RWPE2 (cell line): ENCODE measurements at regions not wholly inside any gene's neighbourhood (a gene's known extent, or its start where the extent isn't known, plus 50 kb on each side); places are given as distances from the start of the nearest gene placed in this dataset.

Source experiments
- ATAC-seq: fragments of 200-7000 bp; cut with Tn5 transposase; 3 replicates; pipeline ENCODE4 v1.9.1; 2021; ENCODE audit warnings: low read depth
- DNase-seq: peaks from one replicate; pipeline ENCODE4 v3.0.0-alpha.2; 2020; ENCODE audit warnings: low spot score
- H3K27ac ChIP-seq: fragments of 450-650 bp; 2 replicates; pipeline ENCODE4 v1.5.1; 2017; ENCODE audit warnings: mild to moderate bottlenecking; ENCODE audit not compliant: poor library complexity, severe bottlenecking
- H3K27me3 ChIP-seq: fragments of 250-450 bp; sonication (Bioruptor Pico); 2 replicates; pipeline ENCODE4 v1.5.1; 2021; ENCODE audit warnings: mild to moderate bottlenecking, moderate library complexity; ENCODE audit not compliant: insufficient read depth, poor library complexity, severe bottlenecking
- H3K36me3 ChIP-seq: fragments of 250-450 bp; sonication (Bioruptor Pico); 2 replicates; pipeline ENCODE4 v1.5.1; 2020; ENCODE audit warnings: low read depth, mild to moderate bottlenecking, moderate library complexity
- H3K4me1 ChIP-seq: fragments of 250-450 bp; sonication (Bioruptor Pico); 2 replicates; pipeline ENCODE4 v1.5.1; 2021; ENCODE audit warnings: mild to moderate bottlenecking, moderate library complexity; ENCODE audit not compliant: insufficient read depth, poor library complexity, severe bottlenecking
- H3K4me3 ChIP-seq: fragments of 250-450 bp; sonication (Bioruptor Pico); 2 replicates; pipeline ENCODE4 v1.5.1; 2021; ENCODE audit warnings: mild to moderate bottlenecking, moderate library complexity; ENCODE audit not compliant: severe bottlenecking
- H3K9me3 ChIP-seq: fragments of 250-450 bp; sonication (Bioruptor Pico); 2 replicates; pipeline ENCODE4 v1.5.1; 2021; ENCODE audit warnings: mild to moderate bottlenecking, moderate library complexity; ENCODE audit not compliant: severe bottlenecking
- CTCF ChIP-seq: fragments of 450-650 bp; IDR thresholded peaks from one replicate; pipeline ENCODE4 v1.5.1; 2017; ENCODE audit warnings: mild to moderate bottlenecking, moderate library complexity; ENCODE audit not compliant: poor library complexity, severe bottlenecking

- no peak for DNase-seq
- Histone ChIP-seq H3K27ac (no peak overlapping the region), H3K4me1 (no peaks in the 10 kb centered on the region), H3K4me3 (no peak overlapping the region), H3K36me3 (no peaks in the 10 kb centered on the region), H3K27me3 (no peaks in the 10 kb centered on the region), H3K9me3 (no peaks in the 10 kb centered on the region)
- TF ChIP-seq CTCF = no peak
- ATAC-seq = no peak
Observed at GRCh38 chr2:8028981-8029380, 652.9 kb upstream of the ID2 start.

DNA sequence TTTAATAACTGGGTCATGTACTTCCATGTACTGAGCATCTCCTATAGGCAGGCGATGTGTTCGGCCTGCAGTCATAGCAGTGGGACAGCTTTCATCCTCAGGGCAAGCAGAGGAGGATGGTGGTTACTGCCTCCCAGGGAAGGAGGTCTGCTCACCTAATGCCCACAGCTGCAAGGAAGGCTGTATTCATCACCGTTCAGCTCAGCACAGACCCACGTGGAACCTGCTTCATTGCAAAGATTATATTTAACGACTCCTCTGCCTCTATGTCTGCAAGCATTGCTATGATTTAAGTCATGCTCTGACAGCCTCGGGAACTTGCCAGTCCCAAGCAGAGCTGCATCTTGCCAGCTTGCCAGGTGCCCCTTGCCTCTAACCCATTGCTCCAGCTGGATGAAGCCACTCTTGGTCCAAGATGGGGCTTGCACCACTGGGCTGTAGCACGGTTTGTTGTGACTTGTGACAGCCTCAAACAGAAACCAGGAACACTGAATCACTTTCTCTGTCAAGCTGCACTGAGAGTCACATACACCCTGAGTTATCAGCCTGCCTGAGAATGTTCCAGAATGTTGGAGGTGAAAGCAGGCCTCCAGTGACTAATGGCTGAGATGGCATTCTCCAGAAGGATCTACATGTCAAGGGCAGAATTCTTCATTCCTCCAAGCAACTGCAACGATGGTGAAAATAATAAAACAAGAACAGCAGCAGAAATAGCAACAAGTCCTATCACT is 651.1 kb upstream of the ID2 start:
- Histone ChIP-seq H3K4me1 (no peaks in the 10 kb centered on the region), H3K4me3 (no peak overlapping the region), H3K9me3 (no peaks in the 10 kb centered on the region), H3K36me3 (no peaks in the 10 kb centered on the region), H3K27me3 (no peaks in the 10 kb centered on the region), H3K27ac (no peak overlapping the region)
- ATAC-seq (no peak), DNase-seq (no peak)
- TF ChIP-seq CTCF = no peak

DNA sequence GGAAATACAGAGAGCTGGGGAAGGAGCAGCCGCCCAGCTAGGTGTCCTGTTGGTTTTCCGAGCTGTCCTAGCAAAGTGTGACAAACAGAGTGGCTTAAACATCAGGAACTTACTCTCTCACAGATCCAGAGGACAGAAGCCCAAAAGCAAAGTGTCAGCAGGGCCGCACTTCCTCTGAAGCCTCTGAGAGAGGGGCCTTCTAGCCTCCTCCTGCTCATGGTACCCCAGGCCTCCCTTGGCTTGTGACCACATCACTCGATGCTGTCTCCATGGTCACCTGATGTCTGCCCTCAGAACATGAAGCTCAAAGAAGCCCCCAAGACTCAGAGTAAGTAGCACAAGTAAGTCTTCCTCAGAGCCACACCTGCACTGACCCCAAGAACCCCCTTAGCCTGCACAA is 650.5 kb upstream of the ID2 start:
- no peak for DNase-seq
- no peak for TF ChIP-seq CTCF
- Histone ChIP-seq H3K36me3 (no peaks in the 10 kb centered on the region), H3K4me3 (no peak overlapping the region), H3K9me3 (no peaks in the 10 kb centered on the region), H3K27me3 (no peaks in the 10 kb centered on the region), H3K27ac (no peak overlapping the region), H3K4me1 (no peaks in the 10 kb centered on the region)
- no peak for ATAC-seq

DNA sequence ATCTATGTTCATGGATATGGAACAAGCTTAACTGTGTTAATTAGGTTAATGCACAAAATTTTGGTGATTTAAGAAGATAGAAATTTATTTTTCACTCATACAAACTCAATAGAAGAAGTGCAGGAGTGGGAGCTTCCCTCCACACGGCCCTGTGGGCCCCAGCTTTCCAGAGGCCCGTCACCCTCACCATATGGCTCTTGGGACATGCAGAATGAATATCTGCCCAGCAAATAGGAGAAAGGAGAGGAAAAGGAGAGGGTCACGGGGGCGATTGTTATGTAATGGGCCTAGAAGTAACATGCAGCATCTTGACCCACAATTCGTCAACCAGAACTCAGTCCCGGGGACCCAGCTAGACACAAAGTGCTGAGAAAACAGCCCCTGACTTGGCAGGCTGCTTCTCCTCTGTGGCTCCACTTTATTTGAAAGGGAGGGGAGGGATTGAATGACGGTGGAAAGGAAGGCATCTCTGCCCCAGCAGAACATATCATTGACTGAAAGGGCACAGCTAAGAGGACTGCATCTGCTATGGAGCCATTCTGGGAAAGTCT is 648.2 kb upstream of the ID2 start:
- H3K27me3 ChIP-seq = no peaks in the 10 kb centered on the region

More for the DNA sequence above, 648.2 kb upstream of the ID2 start:
- no peak for ATAC-seq
- H3K4me3 ChIP-seq = no peak overlapping the region
- H3K4me1 ChIP-seq = no peaks in the 10 kb centered on the region
- H3K36me3 ChIP-seq = no peaks in the 10 kb centered on the region
- DNase-seq = no peak
- no peak for TF ChIP-seq CTCF
- no peak overlapping the region for H3K27ac ChIP-seq
- H3K9me3 ChIP-seq = no peaks in the 10 kb centered on the region
